Prostate gland (tissue), 2 donors: ENCODE measurements at regions not wholly inside any gene's neighbourhood (a gene's known extent, or its start where the extent isn't known, plus 50 kb on each side); places are given as distances from the start of the nearest gene placed in this dataset.

Experiments used
- DNase-seq: peaks from one replicate; pipeline ENCODE4 v3.0.0-alpha.2; 2019; ENCODE audit warnings: low spot score
- H3K27ac ChIP-seq, 2 donors: fragments of 200-600 bp; sonication (generic); 2 replicates each; pipeline ENCODE4 v1.5.1; 2017 to 2019
- H3K27me3 ChIP-seq: fragments of 200-600 bp; sonication (generic); replicated peaks from 2 replicates; pipeline ENCODE4 v1.5.1; 2019; ENCODE audit not compliant: insufficient read depth
- H3K36me3 ChIP-seq, 2 donors: fragments of 200-600 bp; sonication (generic); 1 replicate in 1 of 2; 2 replicates in 1 of 2; pipeline versions ENCODE4 v1.5.1 to v1.8.1; 2017 to 2019
- H3K4me1 ChIP-seq: fragments of 200-600 bp; sonication (generic); replicated peaks from 2 replicates; pipeline ENCODE4 v1.5.1; 2019
- H3K4me3 ChIP-seq, 2 donors: fragments of 200-600 bp; sonication (generic); 2 replicates each; pipeline ENCODE4 v1.5.1; 2017 to 2019
- H3K9me3 ChIP-seq: fragments of 200-600 bp; sonication (generic); 2 replicates; pipeline ENCODE4 v1.5.1; 2017
- POLR2A ChIP-seq: fragments of 450-650 bp; IDR thresholded peaks from one replicate; pipeline ENCODE4 v1.6.1; 2016; ENCODE audit warnings: antibody characterized with exemption, mild to moderate bottlenecking
- POLR2AphosphoS5 ChIP-seq: sonication (generic); formaldehyde crosslinking; IDR thresholded peaks from one replicate; pipeline ENCODE4 v1.6.1; 2017; ENCODE audit warnings: antibody characterized with exemption
- WGBS: methylation state at CpG from one replicate; pipeline ENCODE4 v1.1.5; 2018; 5-methylcytosine and 5-hydroxymethylcytosine counted together
- intact Hi-C: fragments of 100-400 bp; cut with DNase I; formaldehyde crosslinking; loops from one replicate; pipeline ENCODE4 v1.14.2; 2022
- TF ChIP-seq, protein P1 (sequence below), 4 experiments: fragments of 200-600 bp in 2 of 4; fragments of 450-650 bp in 2 of 4; sonication (generic) in 2 of 4; IDR thresholded peaks; 1 replicate in 3 of 4; 2 replicates in 1 of 4; pipeline ENCODE4 v1.5.1; 2016 to 2019; ENCODE audit warnings: antibody characterized with exemption in 4 of 4, mild to moderate bottlenecking in 2 of 4, moderate library complexity in 2 of 4

DNA sequence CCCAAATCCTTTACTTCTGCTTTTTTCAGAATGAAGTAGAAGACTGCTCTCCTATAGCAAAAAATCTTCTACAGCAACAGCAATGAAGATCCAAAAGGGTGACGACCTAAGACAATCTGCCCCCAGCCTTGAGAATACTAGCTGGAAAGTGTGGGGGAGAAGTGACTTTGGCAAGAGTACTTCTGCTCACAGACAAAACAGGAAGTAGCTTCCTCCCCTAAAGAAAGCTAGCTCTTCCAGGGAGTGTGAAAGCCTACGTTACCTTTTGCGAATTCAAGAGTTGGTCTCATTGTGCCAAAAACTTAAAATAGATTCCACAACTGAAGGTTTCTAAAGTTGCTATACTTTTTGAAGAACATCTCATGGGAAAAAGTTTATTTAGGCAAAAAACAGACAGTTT lies 1069.2 kb upstream of the CHAC2 start:
- H3K27ac ChIP-seq = no peak overlapping the region
- no peaks in the 10 kb centered on the region for H3K4me1 ChIP-seq
- H3K4me3 ChIP-seq = no peak overlapping the region
- no peak for TF ChIP-seq POLR2A
- TF ChIP-seq POLR2AphosphoS5 = no peak
- TF ChIP-seq, protein P1, sequence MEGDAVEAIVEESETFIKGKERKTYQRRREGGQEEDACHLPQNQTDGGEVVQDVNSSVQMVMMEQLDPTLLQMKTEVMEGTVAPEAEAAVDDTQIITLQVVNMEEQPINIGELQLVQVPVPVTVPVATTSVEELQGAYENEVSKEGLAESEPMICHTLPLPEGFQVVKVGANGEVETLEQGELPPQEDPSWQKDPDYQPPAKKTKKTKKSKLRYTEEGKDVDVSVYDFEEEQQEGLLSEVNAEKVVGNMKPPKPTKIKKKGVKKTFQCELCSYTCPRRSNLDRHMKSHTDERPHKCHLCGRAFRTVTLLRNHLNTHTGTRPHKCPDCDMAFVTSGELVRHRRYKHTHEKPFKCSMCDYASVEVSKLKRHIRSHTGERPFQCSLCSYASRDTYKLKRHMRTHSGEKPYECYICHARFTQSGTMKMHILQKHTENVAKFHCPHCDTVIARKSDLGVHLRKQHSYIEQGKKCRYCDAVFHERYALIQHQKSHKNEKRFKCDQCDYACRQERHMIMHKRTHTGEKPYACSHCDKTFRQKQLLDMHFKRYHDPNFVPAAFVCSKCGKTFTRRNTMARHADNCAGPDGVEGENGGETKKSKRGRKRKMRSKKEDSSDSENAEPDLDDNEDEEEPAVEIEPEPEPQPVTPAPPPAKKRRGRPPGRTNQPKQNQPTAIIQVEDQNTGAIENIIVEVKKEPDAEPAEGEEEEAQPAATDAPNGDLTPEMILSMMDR (IDR thresholded peaks at IDR 0.05) = no peak
- H3K27me3 ChIP-seq = no peaks in the 10 kb centered on the region
- no peak for DNase-seq
- intact Hi-C loops = no loop called here
- no peaks in the 10 kb centered on the region for H3K36me3 ChIP-seq
- 61% methylated on average over 3 of the region's 3 CpGs for WGBS
- no peaks in the 10 kb centered on the region for H3K9me3 ChIP-seq

- TF ChIP-seq, protein P1 (IDR thresholded peaks at IDR 0.05) = no peak
- TF ChIP-seq POLR2A = no peak
- no peak for TF ChIP-seq POLR2AphosphoS5
- Histone ChIP-seq H3K27ac (no peak overlapping the region), H3K9me3 (no peaks in the 10 kb centered on the region), H3K27me3 (no peaks in the 10 kb centered on the region), H3K4me3 (no peak overlapping the region), H3K4me1 (no peaks in the 10 kb centered on the region), H3K36me3 (no peaks in the 10 kb centered on the region)
- 94% methylated on average over 4 of the region's 4 CpGs for WGBS
- no peak for DNase-seq
- intact Hi-C loops = no loop called here
Observed at GRCh38 chr2:52697690-52698089, 1069.9 kb upstream of the CHAC2 start.

DNA sequence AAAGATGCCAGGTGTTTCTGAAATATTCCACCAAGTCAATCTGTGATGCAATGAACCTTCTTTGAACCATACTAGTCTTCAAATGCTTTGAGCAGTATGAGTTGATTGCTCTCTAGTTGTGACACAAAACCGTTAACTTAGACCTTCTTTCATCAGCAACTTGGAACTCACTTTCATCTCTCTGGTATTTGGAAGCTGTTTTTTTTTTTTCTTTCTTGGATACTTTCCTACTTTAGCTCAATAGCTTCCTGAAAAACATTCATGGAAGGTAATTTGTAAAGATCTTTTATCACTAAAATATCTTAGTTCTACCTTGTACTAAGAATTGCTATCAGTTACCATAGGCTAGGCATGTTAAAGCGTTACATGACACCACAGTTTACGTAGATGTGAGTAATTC lies 1071.9 kb upstream of the CHAC2 start:
- TF ChIP-seq POLR2AphosphoS5 = no peak
- TF ChIP-seq, protein P1 (IDR thresholded peaks at IDR 0.05) = no peak
- TF ChIP-seq POLR2A = no peak
- H3K36me3 ChIP-seq = no peaks in the 10 kb centered on the region
- intact Hi-C loops = no loop called here
- H3K27ac ChIP-seq = no peak overlapping the region
- H3K4me3 ChIP-seq = no peak overlapping the region
- WGBS = 70% methylated on average over 3 of the region's 3 CpGs
- DNase-seq = no peak
- no peaks in the 10 kb centered on the region for H3K4me1 ChIP-seq
- no peaks in the 10 kb centered on the region for H3K27me3 ChIP-seq
- H3K9me3 ChIP-seq = no peaks in the 10 kb centered on the region

DNA sequence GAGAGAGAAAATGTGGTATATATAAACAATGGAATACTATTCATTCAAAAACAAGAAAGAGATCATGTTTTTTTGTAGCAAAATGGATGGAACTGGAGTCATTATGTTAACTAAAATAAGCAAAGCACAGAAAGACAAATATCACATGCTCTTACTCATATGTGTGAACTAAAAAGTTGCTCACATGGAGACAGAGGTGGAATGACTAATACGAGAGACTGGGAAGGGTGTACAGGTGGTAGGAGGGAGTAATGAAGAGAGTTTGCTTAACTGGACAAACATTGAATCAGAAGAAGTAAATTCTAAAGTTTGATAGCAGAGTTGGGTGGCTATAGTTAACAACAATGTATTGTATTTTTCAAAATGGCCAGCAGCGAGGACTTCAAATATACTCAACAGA lies 1080.7 kb upstream of the CHAC2 start:
- Histone ChIP-seq H3K36me3 (no peaks in the 10 kb centered on the region), H3K27me3 (no peaks in the 10 kb centered on the region), H3K9me3 (no peaks in the 10 kb centered on the region), H3K4me1 (no peaks in the 10 kb centered on the region), H3K4me3 (no peak overlapping the region), H3K27ac (no peak overlapping the region)
- TF ChIP-seq POLR2AphosphoS5 (no peak), POLR2A (no peak)
- TF ChIP-seq, protein P1 (IDR thresholded peaks at IDR 0.05) = no peak
- no peak for DNase-seq
- intact Hi-C loops = no loop called here
- 79% methylated on average over 2 of the region's 2 CpGs for WGBS

DNA sequence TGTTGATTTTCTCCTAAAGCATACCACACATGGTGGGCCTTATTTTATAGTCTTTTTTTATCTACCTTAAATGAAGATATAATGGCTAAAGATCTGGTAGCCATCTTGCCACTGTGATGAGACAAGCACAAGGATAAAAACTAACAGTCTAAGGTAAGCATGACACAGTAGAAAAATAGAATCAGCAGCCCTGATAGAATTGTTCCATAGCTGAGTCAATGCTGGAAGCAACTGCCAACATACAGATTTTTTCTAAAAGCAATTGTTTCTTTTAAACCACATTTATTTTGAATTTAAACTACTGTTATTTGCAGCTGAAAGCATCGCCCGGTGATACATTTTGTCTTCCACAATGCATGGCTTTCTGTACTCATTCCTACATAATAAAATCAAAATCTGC lies 1091.5 kb upstream of the CHAC2 start:
- Histone ChIP-seq H3K4me3 (no peak overlapping the region), H3K9me3 (no peaks in the 10 kb centered on the region), H3K27me3 (no peaks in the 10 kb centered on the region), H3K27ac (no peak overlapping the region), H3K4me1 (no peaks in the 10 kb centered on the region), H3K36me3 (no peaks in the 10 kb centered on the region)
- intact Hi-C loops = no loop called here
- no peak for TF ChIP-seq POLR2AphosphoS5
- DNase-seq = no peak
- 87% methylated on average over 2 of the region's 2 CpGs for WGBS
